GM12873 (cell line): ENCODE measurements at regions not wholly inside any gene's neighbourhood (a gene's known extent, or its start where the extent isn't known, plus 50 kb on each side); places are given as distances from the start of the nearest gene placed in this dataset.

Source experiments
- CTCF ChIP-seq: IDR thresholded peaks from 2 replicates; pipeline ENCODE4 v1.5.1; 2012; ENCODE audit warnings: low read depth, mild to moderate bottlenecking, moderate library complexity, low read length, control low read depth; ENCODE audit not compliant: insufficient read depth; ENCODE audit errors: missing control alignments

GRCh38 chr20:51941503-51941902, 139.2 kb upstream of the SALL4 start:
- no peak for TF ChIP-seq CTCF

GRCh38 chr20:51939259-51939585, 136.9 kb upstream of the SALL4 start:
- no peak for TF ChIP-seq CTCF

- TF ChIP-seq CTCF, result no peak
Measured at GRCh38 chr20:51938559-51939258, 136.4 kb upstream of the SALL4 start.

GRCh38 chr20:51937779-51938178, 135.5 kb upstream of the SALL4 start:
- no peak for TF ChIP-seq CTCF

GRCh38 chr20:51936377-51936776, 134.1 kb upstream of the SALL4 start:
- no peak for TF ChIP-seq CTCF

GRCh38 chr20:51935003-51935358, 132.7 kb upstream of the SALL4 start:
- TF ChIP-seq CTCF, result no peak

GRCh38 chr20:51934301-51935002, 132.1 kb upstream of the SALL4 start:
- no peak for TF ChIP-seq CTCF
